GM10266 (cell line): ENCODE measurements at regions not wholly inside any gene's neighbourhood (a gene's known extent, or its start where the extent isn't known, plus 50 kb on each side); places are given as distances from the start of the nearest gene placed in this dataset.

ENCODE experiments used
- DNase-seq: peaks from one replicate; pipeline ENCODE4 v3.0.0; 2012; ENCODE audit errors: extremely low spot score
- CTCF ChIP-seq: IDR thresholded peaks from 2 replicates; pipeline ENCODE4 v1.5.1; 2012; ENCODE audit warnings: mild to moderate bottlenecking, low read depth; ENCODE audit not compliant: control insufficient read depth, insufficient read depth; ENCODE audit errors: missing control alignments

GRCh38 chr5:145588558-145588957 is 246.6 kb downstream of the PRELID2 start:
- no peak for TF ChIP-seq CTCF
- no peak for DNase-seq

GRCh38 chr5:145588113-145588512 is 247.0 kb downstream of the PRELID2 start:
- no peak for DNase-seq
- no peak for TF ChIP-seq CTCF

GRCh38 chr5:145587710-145588109 is 247.4 kb downstream of the PRELID2 start:
- TF ChIP-seq CTCF = no peak
- DNase-seq = no peak

GRCh38 chr5:145587308-145587672 is 247.9 kb downstream of the PRELID2 start:
- no peak for TF ChIP-seq CTCF
- DNase-seq = no peak

- TF ChIP-seq CTCF = no peak
These were observed 248.4 kb downstream of the PRELID2 start for GRCh38 chr5:145586661-145587307.

GRCh38 chr5:145585443-145586148 is 249.5 kb downstream of the PRELID2 start:
- TF ChIP-seq CTCF = no peak
- DNase-seq = no peak

More at GRCh38 chr5:145586661-145587307, 248.4 kb downstream of the PRELID2 start:
- DNase-seq = no peak

- TF ChIP-seq CTCF = no peak
- DNase-seq = no peak
These were observed 255.8 kb downstream of the PRELID2 start for GRCh38 chr5:145579301-145579700.
